SU-DHL-6 (cell line): ENCODE measurements at regions not wholly inside any gene's neighbourhood (a gene's known extent, or its start where the extent isn't known, plus 50 kb on each side); places are given as distances from the start of the nearest gene placed in this dataset.
"Not testable (repeated sequence)": the region's sequence is repeated elsewhere in the genome, so short reads cannot be mapped to it uniquely, and the experiment has no call there.

Source experiments
- H2AFZ ChIP-seq: fragments of 200-600 bp; sonication (generic); 2 replicates; pipeline ENCODE4 v1.6.1; 2014; ENCODE audit warnings: low read depth, mild to moderate bottlenecking, moderate library complexity, mixed read lengths, antibody characterized with exemption, low read length; ENCODE audit not compliant: severe bottlenecking
- H3F3A ChIP-seq: fragments of 200-600 bp; shearing (Covaris generic); 2 replicates; pipeline ENCODE4 v1.6.0; 2016; ENCODE audit warnings: antibody characterized with exemption, mild to moderate bottlenecking; ENCODE audit not compliant: insufficient read depth
- H3K27ac ChIP-seq: fragments of 200-600 bp; sonication (generic); 2 replicates; pipeline ENCODE4 v1.5.1; 2016; ENCODE audit warnings: low read depth, mild to moderate bottlenecking, low read length, moderate library complexity, mixed read lengths
- H3K27me3 ChIP-seq: fragments of 200-600 bp; sonication (generic), shearing (Covaris generic); 2 replicates; pipeline ENCODE4 v1.6.0; 2014; ENCODE audit warnings: mild to moderate bottlenecking, low read length
- H3K36me3 ChIP-seq: fragments of 200-600 bp; sonication (generic); 2 replicates; pipeline ENCODE4 v1.6.1; 2014; ENCODE audit warnings: mild to moderate bottlenecking, low read length, mixed read lengths
- H3K4me2 ChIP-seq: fragments of 300-600, 200-600 bp; shearing (Covaris generic), sonication (generic); 2 replicates; pipeline ENCODE4 v1.6.0; 2014; ENCODE audit warnings: low read length, low read depth, mild to moderate bottlenecking; ENCODE audit not compliant: poor library complexity, severe bottlenecking
- H3K4me3 ChIP-seq: fragments of 200-600 bp; sonication (generic); 2 replicates; pipeline ENCODE4 v1.5.1; 2014; ENCODE audit warnings: antibody characterized with exemption, low read length, mild to moderate bottlenecking, mixed read lengths; ENCODE audit not compliant: insufficient read depth, poor library complexity, severe bottlenecking
- H3K79me2 ChIP-seq: fragments of 200-600 bp; sonication (generic); 2 replicates; pipeline ENCODE4 v1.6.1; 2014; ENCODE audit warnings: mild to moderate bottlenecking, low read length, moderate library complexity; ENCODE audit not compliant: insufficient read depth
- H3K9ac ChIP-seq: fragments of 200-600 bp; sonication (generic); 2 replicates; pipeline ENCODE4 v1.7.0; 2014; ENCODE audit warnings: mild to moderate bottlenecking, low read length
- H3K9me2 ChIP-seq: fragments of 200-600 bp; sonication (generic); replicated peaks from 2 replicates; pipeline ENCODE4 v1.6.1; 2014; ENCODE audit warnings: low read length; ENCODE audit not compliant: insufficient read depth
- H3K9me3 ChIP-seq: fragments of 200-600 bp; sonication (generic); 2 replicates; pipeline ENCODE4 v1.6.1; 2014; ENCODE audit warnings: low read length, mixed read lengths; ENCODE audit not compliant: insufficient read depth
- H4K20me1 ChIP-seq: fragments of 200-600 bp; sonication (generic); 2 replicates; pipeline ENCODE4 v1.6.1; 2014; ENCODE audit warnings: low read depth, mild to moderate bottlenecking, antibody characterized with exemption, low read length, moderate library complexity, mixed read lengths
- EZH2phosphoT487 ChIP-seq: fragments of 200-600 bp; sonication (generic), shearing (Covaris generic); conservative IDR thresholded peaks from 2 replicates; pipeline ENCODE4 v1.6.1; 2018; ENCODE audit warnings: mild to moderate bottlenecking, antibody characterized with exemption, low read length, moderate library complexity, mixed read lengths
- TF ChIP-seq, protein P1 (sequence below): fragments of 200-600 bp; sonication (generic); IDR thresholded peaks from one replicate; pipeline ENCODE4 v1.5.1; 2017; ENCODE audit warnings: antibody characterized with exemption, mild to moderate bottlenecking, low read length, moderate library complexity; ENCODE audit not compliant: insufficient read depth, poor library complexity, severe bottlenecking

DNA sequence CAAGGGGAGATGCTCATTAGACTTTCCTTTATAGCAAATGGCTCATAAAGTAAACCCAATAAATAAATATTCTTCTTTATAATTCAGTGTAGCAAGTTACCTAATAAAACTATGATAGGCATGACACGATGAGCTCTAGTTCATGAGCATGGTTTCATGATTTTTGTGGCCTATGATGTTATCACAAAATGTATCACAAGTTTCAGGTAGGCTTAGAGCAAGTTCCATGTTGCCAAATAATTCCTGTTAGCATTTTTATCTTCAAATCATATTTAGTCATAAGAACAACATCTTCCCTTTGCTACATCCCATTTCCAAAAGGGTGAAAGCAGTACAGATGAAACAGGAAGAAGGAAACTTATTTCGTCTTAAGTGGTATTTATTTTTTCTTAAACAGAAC, 200.2 kb downstream of the ENC1 start:
- TF ChIP-seq EZH2phosphoT487, result no peak
- TF ChIP-seq, protein P1, sequence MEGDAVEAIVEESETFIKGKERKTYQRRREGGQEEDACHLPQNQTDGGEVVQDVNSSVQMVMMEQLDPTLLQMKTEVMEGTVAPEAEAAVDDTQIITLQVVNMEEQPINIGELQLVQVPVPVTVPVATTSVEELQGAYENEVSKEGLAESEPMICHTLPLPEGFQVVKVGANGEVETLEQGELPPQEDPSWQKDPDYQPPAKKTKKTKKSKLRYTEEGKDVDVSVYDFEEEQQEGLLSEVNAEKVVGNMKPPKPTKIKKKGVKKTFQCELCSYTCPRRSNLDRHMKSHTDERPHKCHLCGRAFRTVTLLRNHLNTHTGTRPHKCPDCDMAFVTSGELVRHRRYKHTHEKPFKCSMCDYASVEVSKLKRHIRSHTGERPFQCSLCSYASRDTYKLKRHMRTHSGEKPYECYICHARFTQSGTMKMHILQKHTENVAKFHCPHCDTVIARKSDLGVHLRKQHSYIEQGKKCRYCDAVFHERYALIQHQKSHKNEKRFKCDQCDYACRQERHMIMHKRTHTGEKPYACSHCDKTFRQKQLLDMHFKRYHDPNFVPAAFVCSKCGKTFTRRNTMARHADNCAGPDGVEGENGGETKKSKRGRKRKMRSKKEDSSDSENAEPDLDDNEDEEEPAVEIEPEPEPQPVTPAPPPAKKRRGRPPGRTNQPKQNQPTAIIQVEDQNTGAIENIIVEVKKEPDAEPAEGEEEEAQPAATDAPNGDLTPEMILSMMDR, result no peak
- no peak overlapping the region for H2AFZ ChIP-seq

DNA sequence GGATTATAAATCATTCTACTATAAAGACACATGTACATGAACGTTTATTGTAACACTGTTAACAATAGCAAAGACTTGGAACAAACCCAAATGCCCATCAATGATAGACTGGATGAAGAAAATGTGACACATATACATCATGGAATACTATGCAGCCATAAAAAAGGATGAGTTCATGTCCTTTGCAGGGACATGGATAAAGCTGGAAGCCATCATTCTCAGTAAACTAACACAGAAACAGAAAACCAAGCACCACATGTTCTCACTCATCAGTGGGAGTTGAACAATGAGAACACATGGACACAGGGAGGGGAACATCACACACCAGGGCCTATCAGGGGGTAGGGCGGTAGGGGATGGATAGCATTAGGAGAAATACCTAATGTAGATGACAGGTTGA, 202.7 kb downstream of the ENC1 start:
- H3K4me3 ChIP-seq, H3K9me3 ChIP-seq, H3F3A ChIP-seq, H3K79me2 ChIP-seq, H3K9me2 ChIP-seq, H3K4me2 ChIP-seq, H3K27me3 ChIP-seq, H3K9ac ChIP-seq, H3K36me3 ChIP-seq, H3K27ac ChIP-seq, H4K20me1 ChIP-seq, H2AFZ ChIP-seq: not testable (repeated sequence)

More for the DNA sequence above, 200.2 kb downstream of the ENC1 start:
- Histone ChIP-seq H3K4me2 (no peak overlapping the region), H3K4me3 (no peak overlapping the region), H3K27me3 (no peaks in the 10 kb centered on the region), H3K79me2 (no peaks in the 10 kb centered on the region), H3K9me2 (no peaks in the 10 kb centered on the region), H3K9ac (no peak overlapping the region), H3K9me3 (no peaks in the 10 kb centered on the region), H3K36me3 (no peaks in the 10 kb centered on the region), H3K27ac (no peak overlapping the region), H4K20me1 (no peaks in the 10 kb centered on the region), H3F3A (no peaks in the 10 kb centered on the region)

DNA sequence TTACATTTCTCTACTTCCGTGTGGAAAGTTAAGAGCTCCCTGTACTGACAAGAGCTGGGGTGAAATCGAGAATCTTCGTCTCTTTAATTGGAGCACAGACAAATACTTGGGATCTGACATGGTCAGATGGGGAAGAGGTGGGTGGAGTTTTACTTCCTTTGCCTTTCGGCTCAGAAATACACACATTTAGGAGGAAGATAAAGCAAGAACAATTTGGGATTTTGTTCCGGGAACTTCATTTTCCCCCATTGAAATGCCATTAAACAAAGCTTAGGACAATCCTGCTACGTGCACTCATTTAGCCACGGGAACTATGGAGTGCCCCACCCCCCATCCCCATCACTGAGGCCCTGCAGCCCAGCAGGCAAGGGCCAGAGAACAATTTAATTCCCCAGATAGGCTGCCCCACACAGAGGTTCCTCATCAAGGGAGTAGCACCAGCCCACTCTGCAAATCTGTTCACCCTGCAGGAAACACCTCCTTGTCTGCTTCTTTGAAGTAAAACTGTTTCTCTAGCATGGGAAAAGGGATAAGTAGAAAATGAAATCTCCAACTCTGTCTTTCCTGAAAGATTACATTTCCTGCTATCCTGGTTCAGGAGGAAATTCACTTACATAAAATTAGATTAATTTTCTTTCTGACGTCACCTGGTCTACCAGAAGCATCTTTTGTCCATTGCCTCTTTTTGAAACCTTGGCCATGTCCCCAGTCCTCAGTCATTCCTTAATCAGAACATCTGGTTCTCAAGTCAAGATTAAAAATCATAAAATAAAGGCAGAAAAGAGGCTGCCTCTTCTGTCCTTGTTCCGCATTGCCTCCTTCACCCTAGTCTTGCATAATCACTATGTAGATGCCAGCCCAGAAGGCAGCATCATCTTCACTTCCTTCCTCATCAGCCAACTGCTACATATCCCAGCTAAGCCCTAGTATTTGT, 206.4 kb downstream of the ENC1 start:
- Histone ChIP-seq H3K36me3 (no peaks in the 10 kb centered on the region), H2AFZ (no peak overlapping the region), H3K4me3 (no peak overlapping the region), H3K9ac (no peak overlapping the region), H3K4me2 (no peak overlapping the region), H3K27ac (no peak overlapping the region), H4K20me1 (no peaks in the 10 kb centered on the region), H3K9me2 (no peaks in the 10 kb centered on the region), H3K9me3 (no peaks in the 10 kb centered on the region), H3K27me3 (no peaks in the 10 kb centered on the region), H3F3A (no peaks in the 10 kb centered on the region), H3K79me2 (no peaks in the 10 kb centered on the region)
- TF ChIP-seq, protein P1, result no peak
- TF ChIP-seq EZH2phosphoT487, result no peak

DNA sequence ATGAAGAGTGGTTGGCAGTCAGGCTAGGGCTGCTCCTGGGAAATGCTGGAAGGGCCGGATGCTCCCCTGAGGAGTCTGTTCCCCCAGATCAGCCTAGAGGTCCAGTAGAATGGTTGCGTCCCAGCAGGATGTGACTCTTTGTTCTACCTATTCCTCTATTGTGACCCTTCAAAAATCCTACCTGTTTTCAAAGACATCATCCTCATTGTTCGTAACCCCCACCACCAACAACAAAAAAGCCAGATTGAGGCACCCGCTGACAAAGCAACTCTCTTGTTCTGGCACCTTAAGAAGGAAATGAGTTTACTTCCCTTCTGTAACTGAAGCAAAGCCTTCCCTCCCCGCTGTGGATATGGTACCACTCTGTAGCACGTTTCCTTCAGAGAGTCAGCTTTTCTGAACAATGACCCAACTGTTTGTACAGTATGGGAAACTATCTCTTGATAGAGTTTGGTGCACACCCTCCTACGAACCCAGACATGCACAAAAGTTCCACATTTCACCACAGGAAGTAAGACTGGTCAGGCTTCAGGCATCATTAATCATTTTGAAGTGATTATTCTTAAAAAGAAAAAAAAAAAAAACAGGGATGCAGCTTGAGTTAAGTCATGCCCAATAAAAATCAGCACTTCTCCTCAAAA, 207.2 kb downstream of the ENC1 start:
- H2AFZ ChIP-seq, result no peak overlapping the region
- no peak for TF ChIP-seq EZH2phosphoT487
- TF ChIP-seq, protein P1, result no peak
- no peak overlapping the region for H3K4me2 ChIP-seq

More for the DNA sequence above, 207.2 kb downstream of the ENC1 start:
- Histone ChIP-seq H3F3A (no peaks in the 10 kb centered on the region), H3K9ac (no peak overlapping the region), H3K9me2 (no peaks in the 10 kb centered on the region), H3K27me3 (no peaks in the 10 kb centered on the region), H4K20me1 (no peaks in the 10 kb centered on the region), H3K9me3 (no peaks in the 10 kb centered on the region), H3K27ac (no peak overlapping the region), H3K79me2 (no peaks in the 10 kb centered on the region), H3K4me3 (no peak overlapping the region), H3K36me3 (no peaks in the 10 kb centered on the region)
